ENCODE measurements at regions not wholly inside any gene's neighbourhood (a gene's known extent, or its start where the extent isn't known, plus 50 kb on each side); places are given as distances from the start of the nearest gene placed in this dataset.
A peak's percentile ranks its signal among the peaks of the same experiment; 100 is the strongest.

DNA sequence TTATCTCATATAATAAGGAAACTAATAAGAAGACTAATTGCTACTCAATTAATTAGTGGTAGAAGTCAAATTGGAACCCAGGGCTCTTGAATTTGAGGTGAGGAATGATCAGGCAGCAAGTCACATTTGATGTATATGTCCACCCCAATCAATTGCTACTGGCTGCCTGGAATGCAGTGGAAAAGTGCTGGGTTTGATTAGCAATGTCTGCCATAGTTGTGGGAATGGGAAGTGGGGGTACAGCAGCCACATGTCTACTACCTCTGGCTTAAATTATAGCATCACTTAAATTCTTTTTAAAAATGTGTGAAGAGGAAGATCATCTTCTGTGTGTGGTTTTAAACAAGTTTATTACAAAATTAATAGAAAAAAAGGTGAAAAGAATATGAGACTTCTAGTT lies 50.8 kb upstream of the NAV2 start:
- no peak for DNase-seq

GRCh38 chr11:19660076-19660475 lies 52.6 kb upstream of the NAV2 start:
- no peak for DNase-seq

GRCh38 chr11:19659529-19659928 lies 53.1 kb upstream of the NAV2 start:
- DNase-seq = no peak

DNA sequence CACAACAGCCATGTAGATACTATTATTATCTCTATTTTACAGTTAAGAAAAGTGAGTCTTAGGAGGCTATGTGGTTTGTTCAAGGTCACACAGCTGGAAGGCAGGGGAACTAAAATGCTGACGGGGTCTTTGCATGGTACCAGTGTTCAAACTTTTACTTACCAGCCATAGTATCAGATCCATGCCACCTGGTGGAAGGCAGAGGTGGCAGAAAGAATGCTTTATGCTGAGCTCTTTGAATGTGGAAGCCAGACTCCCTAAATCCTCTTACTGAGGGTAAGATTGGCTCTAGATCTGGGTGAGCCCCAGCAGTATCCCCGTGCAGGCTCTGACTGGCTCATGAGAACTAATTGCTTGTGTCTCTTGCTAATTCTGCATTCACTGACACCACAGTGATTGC lies 54.3 kb upstream of the NAV2 start:
- DNase-seq = no peak

DNA sequence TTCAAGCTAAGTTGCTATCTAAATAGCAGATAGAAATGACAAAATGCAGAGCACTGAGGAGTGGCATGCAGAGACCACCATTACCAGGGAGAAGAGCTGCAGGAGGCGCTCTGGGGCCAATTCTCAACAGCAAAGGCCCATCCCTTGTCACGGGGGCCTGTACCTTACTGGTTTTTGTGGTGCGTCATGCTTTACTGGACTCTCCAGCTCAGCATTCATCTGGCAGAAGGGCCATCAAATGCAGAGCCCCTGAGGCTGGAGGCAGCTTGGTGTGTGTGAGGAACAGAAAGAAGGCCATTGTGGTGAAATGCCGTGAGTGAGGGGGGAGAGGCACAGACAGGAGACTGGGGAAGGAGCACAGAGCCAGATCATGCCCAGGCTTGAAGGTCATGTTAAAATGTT lies 56.5 kb upstream of the NAV2 start:
- no peak for DNase-seq

DNA sequence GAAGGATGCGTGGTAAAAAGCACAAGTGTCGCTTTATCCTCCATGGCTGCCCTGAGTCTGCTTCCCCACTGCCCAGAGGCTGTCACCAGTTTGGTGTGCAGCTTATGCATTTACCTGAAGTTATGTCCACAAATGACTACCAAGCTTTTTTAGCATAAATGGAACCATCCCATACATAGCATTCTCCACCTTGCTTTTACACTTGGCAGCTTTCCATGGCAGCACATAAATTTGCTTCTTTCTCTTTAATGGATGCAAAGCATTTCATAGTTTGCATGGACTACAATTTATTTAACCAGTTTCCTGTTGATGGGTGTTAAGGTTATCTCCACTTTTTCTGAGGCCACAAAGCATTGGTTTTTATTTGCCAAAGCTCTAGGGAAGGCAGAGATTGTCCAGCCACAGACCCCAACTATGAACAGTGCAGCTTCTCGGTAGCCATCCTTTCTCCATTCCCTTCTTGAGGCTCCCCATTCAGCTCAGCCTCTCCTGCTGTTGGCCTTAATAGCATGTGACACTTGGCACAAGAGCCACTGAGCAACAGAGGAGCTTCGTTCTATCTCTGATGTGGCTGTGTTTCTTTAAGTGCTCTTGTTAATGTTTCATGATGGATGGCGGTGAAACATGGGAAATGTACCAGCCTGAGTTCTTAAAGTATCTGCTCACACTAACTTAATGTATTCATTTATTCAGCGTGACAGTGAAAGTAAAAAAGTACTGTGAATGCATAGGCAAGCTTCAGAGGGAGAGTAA lies 59.8 kb upstream of the NAV2 start:
- DNase-seq = no peak

DNA sequence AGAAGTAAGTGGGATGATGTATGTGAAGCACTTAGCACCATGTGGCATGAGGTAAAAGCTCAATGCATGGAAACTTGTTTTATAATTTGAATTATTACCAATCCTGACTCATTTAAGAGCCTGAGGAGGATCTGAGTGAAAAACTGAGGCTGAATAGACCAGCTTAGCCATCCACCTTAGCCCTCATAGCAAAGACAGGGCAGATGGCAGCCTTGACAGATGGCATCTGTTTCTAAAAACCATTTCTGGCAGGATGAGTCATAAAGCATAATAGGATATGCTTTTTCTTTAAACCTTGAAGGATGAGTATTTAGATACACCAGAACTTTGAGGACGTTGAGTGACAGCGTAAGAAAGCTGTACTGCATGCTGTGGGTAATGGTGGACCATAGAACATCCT lies 61.0 kb upstream of the NAV2 start:
- DNase-seq = no peak

DNA sequence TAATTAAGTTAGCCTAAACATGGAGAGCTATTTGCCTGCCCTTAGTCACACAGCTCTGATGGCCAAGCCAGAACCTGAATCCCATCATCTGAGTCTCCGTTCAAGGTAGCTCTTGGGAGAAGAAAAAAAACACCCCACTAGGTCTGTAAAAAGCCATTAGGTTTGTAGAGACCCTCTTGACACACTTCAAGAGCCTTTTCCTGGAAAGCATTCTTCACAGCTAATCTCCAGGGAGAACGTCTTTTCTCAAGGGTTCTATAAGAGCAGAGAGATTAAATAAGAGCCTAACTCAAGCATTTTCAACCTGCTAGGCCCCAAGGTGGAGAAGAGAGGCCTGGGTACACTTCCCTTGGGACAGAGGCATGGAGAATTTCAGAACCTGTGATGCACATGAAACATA lies 61.6 kb upstream of the NAV2 start:
- no peak for DNase-seq

DNA sequence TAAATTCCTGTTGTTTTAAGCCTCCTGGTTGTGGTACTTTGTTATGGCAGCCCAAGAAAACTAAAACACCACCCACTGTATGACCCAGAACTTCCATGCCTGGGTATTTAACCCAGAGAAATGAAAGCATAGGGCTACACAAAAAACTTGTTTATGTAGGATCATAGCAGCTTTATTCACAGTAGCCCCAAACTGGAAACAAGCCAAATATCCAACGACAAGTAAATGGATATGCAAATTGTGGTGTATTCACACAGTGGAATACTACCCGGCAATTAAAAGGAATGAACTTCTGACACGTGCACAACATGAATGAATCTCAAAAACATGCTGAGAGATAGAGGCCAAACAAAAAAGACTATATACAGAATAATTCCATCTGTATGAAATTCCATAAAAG lies 62.2 kb upstream of the NAV2 start:
- DNase-seq = no peak

DNA sequence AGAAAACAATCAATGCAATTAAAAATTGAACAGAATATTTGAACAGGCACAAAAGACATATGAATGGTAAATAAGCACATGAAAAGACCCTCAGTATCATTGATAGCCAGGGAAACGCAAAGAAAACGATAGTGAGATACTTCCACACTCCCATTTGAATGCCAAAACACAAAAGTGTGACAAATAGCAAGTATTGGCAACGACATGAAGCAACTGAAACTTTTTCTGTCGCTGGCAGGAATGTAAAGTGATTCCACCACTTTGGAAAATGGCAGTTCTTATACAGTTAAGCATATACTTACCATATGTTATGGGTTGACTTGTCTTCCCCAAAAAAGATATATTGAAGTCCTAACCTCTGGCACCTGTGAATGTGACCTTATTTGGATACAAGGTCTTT lies 62.9 kb upstream of the NAV2 start:
- DNase-seq = no peak

DNA sequence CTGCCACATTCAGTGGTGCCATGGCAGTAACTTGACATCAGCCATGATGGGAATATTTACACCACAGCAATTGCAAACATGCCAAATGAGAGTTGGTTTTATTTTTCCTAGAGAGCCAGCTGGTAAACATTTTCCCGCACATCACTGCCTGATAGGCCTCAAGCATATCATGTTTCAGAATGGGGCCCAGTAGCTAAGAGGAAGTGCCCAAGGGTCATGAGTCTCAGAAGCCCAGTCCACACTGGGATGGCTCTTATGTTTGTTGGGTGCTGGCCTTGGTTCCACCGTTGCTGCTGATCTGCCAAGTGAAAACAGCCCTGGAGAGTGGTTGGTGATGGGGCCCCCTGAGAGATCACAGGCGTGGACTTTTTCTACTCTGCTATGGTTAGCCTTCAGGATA lies 64.3 kb upstream of the NAV2 start:
- DNase-seq = no peak

GRCh38 chr11:19647816-19648215 lies 64.8 kb upstream of the NAV2 start:
- no peak for DNase-seq

DNA sequence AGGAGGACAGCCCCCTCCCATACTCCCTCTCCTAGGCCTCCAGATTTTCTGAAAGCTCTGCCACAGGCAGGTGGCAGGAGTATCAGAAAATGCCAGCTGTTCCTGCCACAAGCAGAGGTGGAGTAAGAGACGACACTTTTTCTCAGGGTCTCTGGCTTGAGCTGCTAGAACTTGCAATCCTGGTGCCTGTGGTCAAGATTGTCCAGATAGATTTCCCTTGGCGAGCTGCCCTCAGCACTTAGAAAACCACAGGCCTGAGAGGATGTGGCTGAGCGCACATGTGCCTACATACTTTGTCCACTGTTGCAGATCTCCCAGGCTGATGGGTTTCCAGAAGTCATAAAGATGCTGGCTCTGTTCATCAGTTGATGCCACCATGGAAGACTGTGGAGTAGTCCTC lies 65.7 kb upstream of the NAV2 start:
- DNase-seq = peak; percentile 3

- DNase-seq = no peak
Observed at GRCh38 chr11:19646308-19646707, 66.3 kb upstream of the NAV2 start.

GRCh38 chr11:19644316-19644715 lies 68.3 kb upstream of the NAV2 start:
- no peak for DNase-seq

DNA sequence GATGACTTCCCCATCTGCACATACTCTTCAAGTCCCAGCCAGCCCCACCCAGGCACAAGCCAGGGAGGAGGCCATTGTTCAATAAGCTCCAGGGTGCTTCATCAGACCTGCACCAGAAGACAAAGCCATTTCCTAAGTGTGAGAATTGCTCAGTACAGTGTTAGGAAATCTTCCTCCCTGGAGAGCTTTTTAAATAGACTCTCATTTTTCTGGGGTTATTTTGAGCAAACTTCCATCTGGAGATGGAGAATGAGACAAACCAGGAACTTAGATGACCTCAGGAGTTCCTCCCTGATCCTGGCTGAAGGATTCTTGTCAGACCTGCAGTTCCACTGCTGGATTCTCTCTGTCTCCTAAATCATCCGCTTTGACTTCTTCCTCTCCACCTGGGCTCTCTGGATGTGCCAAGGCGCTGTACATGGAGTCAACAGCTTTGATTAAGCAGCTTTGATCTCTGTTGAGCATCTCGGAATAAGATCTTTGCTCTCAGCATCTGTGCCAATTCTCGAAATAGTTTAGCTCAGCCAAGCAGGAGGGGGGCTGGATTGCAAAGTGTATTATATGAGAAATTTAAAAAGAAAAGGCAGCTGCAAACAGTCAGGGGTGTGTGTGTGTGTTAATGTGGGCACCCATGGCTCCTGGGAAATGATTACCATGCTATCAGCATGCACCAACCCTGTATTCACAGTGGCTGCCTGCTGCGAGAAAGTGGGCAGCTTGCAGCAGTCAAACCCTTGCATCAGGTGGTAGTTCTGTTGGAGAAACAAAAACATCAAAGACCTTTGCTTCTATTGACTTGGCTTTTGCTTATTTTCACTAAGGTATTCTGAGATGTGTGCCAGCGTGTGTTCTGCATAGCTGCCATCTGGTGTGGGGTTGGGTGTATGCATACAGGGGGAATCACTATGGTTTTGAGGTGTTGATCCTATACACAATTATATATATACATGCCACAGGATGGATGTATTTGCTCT lies 70.2 kb upstream of the NAV2 start:
- DNase-seq = no peak

- DNase-seq = no peak
Observed at GRCh38 chr11:19639603-19640105, 73.0 kb upstream of the NAV2 start.

GRCh38 chr11:19635332-19635731 lies 77.3 kb upstream of the NAV2 start:
- DNase-seq = no peak

DNA sequence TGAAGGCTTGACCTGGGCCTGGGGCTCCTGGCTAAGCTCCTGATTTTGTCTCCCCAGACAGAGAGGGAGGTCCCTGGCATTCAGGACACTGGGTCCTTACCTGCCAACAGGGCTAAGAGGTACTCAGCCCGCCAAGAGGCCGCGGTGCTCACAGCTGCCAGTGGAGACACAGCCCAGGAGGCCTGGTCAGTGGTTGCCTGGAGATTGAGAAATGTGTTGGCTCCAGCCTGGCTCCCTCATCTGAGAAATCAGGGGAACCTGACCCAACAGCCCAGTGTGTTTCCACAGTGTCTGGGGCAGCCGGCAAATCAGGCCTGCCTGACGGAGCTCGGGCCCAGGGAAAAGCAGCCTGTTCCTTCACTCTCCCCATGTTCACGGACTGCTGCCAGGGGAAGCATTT lies 79.4 kb upstream of the NAV2 start:
- DNase-seq = no peak

DNA sequence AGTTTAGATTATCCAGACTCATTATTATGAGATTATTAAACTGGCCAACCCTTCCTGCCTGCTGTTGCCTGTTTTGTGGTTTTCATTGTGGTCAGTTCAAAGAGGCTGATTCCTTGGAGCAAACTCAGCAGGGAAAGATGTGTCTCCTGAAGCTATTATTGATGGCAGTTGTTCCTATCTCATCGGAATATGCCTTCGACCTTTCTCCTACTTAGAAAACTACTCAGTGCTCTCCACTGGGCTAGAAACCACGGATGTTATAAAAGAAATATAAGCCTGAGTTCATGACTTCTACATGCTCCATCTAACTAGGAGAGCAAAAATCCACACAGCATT lies 80.2 kb upstream of the NAV2 start:
- DNase-seq = no peak

DNA sequence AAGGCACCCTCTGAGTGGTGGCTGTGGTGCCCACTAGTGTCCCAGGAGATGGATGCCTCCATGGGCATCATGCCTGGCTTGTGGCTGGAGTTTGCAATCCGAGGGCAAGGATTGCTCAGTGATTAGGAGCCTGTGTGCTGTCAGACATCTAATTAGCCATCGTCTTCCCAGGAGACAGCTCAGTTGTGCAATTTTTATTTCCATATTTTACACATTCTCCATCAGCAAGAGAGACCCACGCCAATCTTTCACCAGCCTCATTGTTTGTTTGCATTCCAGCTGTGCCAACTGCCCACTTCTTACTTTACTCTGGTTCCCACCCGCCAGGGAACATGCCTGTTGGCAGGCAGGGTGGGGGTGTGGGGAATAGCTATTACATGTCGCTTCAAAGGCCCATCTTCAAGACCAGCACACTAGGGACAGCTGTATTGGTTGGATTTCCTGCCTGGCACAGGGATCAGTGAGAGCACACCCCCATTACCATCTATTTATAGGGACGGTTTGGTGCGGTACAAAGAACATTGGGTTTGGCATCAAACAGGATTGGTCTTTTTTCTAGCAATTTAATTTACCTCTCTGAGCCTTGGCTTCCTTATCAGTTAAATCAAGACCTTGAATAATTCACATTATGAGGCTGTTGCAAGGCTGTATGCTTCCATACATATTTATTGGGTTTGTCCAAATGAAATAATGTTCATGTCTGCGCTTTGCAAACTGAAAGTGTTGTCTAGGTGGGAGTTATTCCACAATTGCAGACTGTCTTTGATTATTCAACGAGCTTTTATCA lies 80.7 kb upstream of the NAV2 start:
- DNase-seq = no peak

GRCh38 chr11:19628018-19628417 lies 84.6 kb upstream of the NAV2 start:
- no peak for DNase-seq

- DNase-seq = no peak
Observed at GRCh38 chr11:19627566-19627965, 85.1 kb upstream of the NAV2 start.

Measured in hematopoietic multipotent progenitor cell treated with erythropoietin and hydrocortisone succinate and interleukin-3 and kit ligand, for 8 days (in vitro differentiated cells).